NCI-H146 (cell line): ENCODE measurements at regions not wholly inside any gene's neighbourhood (a gene's known extent, or its start where the extent isn't known, plus 50 kb on each side); places are given as distances from the start of the nearest gene placed in this dataset.

Experiments used
- DNase-seq: peaks from one replicate; lab custom pipeline; 2025; lab: John Stamatoyannopoulos, UW

- DNase-seq: no peak
Measured at GRCh38 chr1:29966526-29967045, 730.3 kb downstream of the PTPRU start.

DNA sequence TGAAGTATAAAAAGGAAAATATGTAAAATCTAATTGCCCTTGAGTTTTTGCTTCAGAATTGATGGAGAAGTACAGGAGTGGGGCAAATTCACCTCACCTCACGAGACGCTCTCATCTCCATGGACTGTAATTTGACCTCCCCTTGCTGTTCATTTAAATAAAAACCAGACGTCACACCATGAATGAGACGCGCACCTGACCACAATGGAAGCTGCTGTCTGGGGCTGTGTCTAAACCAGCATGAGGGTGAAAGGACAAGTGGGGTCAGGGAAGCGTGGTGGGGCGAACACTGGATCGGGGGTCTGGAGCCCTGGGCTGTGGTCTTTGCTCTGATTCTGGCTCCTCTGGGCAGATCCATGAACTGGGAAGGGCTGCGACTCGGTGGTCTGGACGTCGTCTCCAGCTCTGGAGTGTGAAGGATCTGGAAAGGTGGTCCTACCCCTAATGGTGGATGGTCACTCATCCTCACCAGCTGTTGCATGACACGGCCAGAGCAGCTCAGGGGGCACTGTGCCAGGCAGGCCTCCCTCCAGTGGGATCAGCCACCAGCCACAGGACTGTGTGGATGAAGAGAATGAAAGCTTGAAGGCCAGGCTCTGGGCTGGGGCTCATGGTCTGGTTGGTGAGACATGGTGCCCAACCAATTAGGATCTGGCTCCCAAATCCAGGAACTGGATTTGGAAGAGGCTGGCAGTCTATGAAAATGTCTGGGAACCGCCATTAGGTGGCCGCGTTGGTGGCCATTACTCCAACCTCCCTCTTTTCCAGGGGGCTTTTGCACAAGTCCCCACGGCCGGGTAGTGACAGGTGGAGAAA lies 728.6 kb downstream of the PTPRU start:
- no peak for DNase-seq

DNA sequence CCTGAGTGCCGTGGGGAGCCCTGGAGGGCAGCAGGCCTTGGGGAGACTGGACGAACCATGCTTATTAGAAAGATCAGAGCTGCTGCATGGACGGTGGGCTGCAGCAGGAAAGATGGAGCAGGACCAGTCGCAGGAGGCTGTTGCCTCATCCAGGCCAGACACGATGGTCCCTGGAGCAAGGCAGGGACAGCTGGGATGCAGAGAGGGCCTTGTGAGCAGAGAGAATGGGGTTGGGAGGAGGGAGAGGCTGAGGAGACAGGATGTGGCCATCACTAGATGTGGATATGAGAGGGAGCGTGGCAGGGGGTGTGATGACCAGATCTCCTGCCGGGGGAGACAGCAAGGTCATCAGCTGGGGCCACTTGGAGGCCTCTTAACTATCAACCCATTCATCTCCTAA lies 727.6 kb downstream of the PTPRU start:
- DNase-seq: no peak

- DNase-seq: no peak
Measured at GRCh38 chr1:29962831-29963247, 726.5 kb downstream of the PTPRU start.

DNA sequence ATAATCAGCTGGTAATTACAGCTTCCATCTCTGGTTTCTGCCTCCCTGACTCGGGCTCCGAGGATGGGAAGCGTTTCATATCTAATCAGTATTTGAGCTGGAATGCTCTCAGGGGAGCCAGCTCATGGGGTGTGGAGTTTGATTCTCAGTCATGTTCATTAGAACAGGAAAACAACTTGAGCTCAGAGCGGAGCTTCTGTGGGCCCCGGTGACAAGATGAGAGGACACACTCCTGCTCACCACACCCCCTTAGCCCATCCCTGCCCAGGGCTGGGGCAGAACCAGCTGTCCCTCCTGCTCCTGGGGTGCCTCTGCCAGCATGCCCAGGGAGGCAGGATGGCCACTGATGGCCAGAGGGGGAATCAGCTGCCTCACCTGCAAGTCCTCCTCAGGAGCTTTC lies 726.0 kb downstream of the PTPRU start:
- DNase-seq: no peak

GRCh38 chr1:29961293-29962059 lies 725.2 kb downstream of the PTPRU start:
- no peak for DNase-seq

DNA sequence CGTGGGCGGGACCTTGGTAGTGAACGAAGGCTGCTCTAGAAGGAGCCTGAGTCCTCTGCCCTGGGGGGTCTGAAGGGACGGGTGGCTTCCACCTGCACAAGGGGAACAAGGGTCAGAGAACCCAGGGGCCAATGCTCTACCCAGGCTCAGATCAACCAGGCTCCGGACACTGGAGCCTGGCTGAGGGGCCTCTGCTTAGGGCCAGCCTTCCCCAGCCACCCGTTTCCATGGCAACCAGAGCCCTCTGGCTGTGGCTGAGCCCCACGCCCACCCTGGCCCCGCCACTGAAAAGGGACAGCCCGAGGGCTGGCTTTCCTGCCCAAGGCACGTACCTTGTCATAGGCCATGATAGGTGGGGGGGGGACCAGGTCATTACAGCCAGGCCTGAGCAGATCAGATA lies 724.6 kb downstream of the PTPRU start:
- DNase-seq: no peak

- no peak for DNase-seq
Measured at GRCh38 chr1:29960156-29960755, 723.9 kb downstream of the PTPRU start.

DNA sequence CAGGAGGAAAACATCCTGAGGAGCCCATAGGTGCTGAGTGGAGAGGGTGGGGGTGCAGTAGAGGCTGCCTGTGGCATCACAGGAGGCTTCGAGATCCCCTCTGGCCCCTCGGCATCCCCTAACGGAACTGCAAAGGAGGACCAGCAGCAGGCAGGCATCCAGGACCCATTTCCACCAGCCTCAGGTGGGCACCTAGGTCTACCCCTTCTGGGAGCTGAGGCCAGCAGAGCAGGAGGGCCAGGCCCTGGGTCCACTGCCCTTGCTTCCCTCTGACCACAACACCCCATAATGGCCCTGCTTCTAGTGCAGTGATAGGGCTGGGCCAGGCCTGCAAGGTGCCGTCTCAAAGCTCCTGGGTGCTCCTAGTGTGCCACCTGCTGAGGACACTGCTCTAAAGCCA lies 723.0 kb downstream of the PTPRU start:
- DNase-seq: no peak

GRCh38 chr1:29958271-29958670 lies 721.9 kb downstream of the PTPRU start:
- no peak for DNase-seq

- DNase-seq: no peak
Measured at GRCh38 chr1:29956349-29957030, 720.2 kb downstream of the PTPRU start.

DNA sequence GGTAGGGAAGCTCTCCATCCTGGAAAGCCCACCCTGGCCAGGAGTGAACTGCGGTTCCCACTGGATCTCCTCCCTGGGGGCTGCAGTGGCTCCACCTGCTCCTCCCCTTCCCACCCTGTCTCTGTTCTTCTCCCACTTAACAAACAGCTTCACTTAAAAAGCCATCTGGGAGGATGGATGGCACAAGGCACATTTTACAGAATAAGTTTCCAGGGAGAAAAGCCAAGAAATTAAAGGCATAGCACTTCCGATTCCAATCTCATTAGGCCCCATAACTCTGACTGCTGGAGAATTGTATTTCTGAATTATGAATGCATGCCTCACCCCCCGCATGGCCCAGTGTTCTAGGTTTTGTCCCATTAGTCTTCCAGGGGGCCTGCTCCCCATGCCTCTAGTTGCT lies 718.3 kb downstream of the PTPRU start:
- DNase-seq: no peak

DNA sequence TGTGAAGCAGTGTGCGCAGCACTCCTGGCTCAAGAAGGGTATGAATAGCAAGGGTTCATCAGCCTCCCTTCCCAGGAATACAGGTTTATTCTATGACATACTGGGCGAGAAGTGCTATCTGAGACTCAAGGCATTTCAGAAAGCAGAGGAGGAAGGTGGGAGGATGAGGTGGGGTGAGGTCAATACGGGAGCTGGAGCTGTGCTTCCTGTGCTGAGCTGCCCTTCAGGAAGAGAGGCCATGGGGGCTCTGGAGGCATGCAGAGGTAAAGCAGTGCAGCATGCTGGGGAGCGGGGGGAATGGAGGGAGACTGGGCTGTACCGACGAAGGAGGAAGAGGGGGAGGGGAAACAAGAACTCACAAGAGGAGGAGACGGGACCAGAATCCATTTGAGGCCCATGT lies 717.6 kb downstream of the PTPRU start:
- DNase-seq: no peak

GRCh38 chr1:29949676-29950075 lies 713.4 kb downstream of the PTPRU start:
- DNase-seq: no peak

DNA sequence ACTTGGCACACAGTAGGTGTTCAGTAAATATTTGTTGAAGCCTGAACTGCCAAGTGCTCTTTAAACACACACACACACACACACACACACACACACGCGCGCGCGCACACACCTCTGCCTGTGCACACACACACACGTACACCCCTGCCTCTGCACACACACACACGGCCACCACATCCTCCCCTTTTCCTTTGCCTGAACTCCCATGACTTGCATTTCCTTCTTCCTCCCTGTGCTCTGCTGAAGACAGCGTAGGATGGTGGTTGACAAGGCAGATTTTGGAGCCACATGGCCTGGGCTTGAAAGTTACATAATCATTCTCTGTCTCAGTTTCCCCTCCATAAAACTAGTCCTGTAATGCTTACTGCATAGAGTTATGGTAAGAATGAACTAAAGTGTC lies 712.3 kb downstream of the PTPRU start:
- no peak for DNase-seq

- DNase-seq: no peak
Measured at GRCh38 chr1:29946057-29946456, 709.7 kb downstream of the PTPRU start.

DNA sequence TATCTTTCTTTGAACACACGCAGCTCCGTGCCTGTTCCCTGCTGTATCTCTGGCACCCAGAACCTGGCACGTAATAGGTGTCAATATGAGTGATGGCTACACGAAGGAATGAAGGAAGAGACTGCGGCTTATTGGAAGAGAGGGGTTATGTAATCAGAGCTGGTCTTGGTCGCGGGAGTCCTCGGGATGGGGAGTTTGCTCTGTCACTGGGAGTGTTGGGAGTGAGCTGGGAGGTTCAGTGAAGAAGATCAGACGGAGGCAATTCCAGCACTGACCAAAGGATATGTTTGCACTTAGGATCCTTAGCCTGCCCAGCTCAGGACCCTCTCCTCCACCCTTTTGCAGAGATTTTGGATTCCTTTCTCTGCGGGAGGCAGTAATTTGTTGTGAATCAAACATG lies 709.1 kb downstream of the PTPRU start:
- no peak for DNase-seq

DNA sequence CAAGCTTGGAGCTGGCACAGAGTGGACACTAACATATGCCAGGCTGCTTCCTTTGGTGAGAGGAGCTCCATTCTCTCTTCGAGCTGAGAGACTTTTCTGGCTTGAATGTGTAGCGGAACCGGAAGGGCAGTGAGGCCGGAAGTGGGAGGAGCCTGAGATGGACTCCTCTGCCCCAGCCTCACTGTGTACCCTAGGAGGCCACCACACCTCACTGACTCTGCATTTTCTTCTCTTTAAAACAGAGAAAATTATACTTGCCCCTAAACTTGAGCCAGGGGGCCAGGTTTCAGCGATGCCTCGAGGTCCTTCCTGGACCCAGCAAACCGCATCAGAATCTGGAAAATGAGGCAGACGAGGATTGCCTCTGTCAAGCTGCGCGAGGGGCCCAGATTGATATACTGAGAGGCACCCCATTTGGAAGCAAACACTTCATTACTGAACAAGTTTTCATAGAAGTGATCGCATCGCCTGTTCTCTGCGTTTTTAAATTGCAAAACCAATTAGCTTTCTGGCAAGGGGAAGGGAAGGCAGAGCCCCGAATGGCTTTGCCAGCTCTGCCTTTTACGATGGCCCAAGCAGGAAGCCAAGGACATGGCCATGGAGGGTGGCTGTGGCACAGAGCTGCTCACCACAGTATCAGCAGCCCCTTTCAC lies 708.1 kb downstream of the PTPRU start:
- DNase-seq: no peak

GRCh38 chr1:29943034-29943433 lies 706.7 kb downstream of the PTPRU start:
- DNase-seq: no peak

- no peak for DNase-seq
Measured at GRCh38 chr1:29939079-29939478, 702.8 kb downstream of the PTPRU start.

DNA sequence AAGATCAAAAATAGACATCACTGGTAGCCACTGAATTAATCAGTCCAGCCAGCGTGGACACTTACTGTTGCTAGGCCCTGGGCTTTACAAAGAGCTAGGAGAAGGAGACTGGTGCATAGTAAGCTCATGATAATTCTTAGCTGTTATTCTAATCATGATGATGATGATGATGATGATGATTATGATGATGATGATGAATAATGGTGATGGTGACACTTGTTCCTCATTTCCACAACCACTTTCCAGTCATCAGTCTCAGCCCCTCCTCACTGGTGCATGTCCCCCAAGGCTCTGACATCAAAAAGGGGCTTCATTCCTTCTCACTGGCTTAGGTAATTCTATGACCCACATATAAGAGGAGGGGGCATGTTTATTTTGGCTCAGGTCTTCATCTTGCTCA lies 701.0 kb downstream of the PTPRU start:
- DNase-seq: no peak
